Transverse colon (tissue), 4 donors: ENCODE measurements at regions not wholly inside any gene's neighbourhood (a gene's known extent, or its start where the extent isn't known, plus 50 kb on each side); places are given as distances from the start of the nearest gene placed in this dataset.

ENCODE experiments used
- CTCF ChIP-seq, 5 experiments: fragments of 200-600 bp in 3 of 5; fragments of 450-650 bp in 2 of 5; sonication (generic) in 3 of 5; IDR thresholded peaks; 1 replicate in 2 of 5; 2 replicates in 3 of 5; pipeline ENCODE4 v1.5.1; 2016 to 2017; ENCODE audit warnings: antibody characterized with exemption in 5 of 5, inconsistent platforms in 3 of 5, mild to moderate bottlenecking in 2 of 5, moderate library complexity in 1 of 5
- EP300 ChIP-seq: sonication (generic); formaldehyde crosslinking; IDR thresholded peaks from one replicate; pipeline ENCODE4 v1.6.1; 2017; ENCODE audit warnings: antibody characterized with exemption, low read depth
- POLR2AphosphoS5 ChIP-seq, 3 donors: sonication (generic); formaldehyde crosslinking; IDR thresholded peaks; one replicate each; pipeline ENCODE4 v1.6.1; 2016; ENCODE audit warnings: antibody characterized with exemption in 3 of 3

GRCh38 chr4:126715681-126716080 is 917.1 kb upstream of the INTU start:
- no peak for TF ChIP-seq CTCF (IDR thresholded peaks at IDR 0.05)
- no peak for TF ChIP-seq EP300
- TF ChIP-seq POLR2AphosphoS5 (IDR thresholded peaks at IDR 0.05), result no peak
